ENCODE measurements at regions not wholly inside any gene's neighbourhood (a gene's known extent, or its start where the extent isn't known, plus 50 kb on each side); places are given as distances from the start of the nearest gene placed in this dataset.

DNA sequence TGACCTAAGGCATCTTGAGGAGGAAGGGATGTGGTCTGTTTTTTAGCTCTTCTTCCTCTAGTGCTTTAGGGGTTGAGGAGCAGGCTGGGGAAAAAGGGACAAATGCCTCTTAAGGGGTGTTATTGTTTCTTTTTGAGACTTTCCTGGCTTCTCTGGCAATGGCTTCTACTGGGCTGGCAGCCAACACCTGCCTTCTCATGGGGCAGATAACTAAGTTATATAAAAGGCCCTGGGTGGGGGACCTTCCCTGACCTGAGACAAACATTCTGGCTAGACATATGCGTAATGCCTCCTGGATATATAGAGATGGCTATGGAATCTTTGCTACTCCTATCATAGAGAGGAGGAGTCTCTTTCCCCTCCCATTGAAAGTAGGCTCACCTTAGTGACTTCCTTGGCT, 179.2 kb upstream of the PROK2 start:
- no peak overlapping the region for H2BK12ac ChIP-seq (ENCODE audit: insufficient read length, low read depth, low read length)
- H2BK15ac ChIP-seq (ENCODE audit: low read depth, low read length), result no peak overlapping the region
- no peak overlapping the region for H4K91ac ChIP-seq (ENCODE audit: insufficient read length, low read depth, low read length)
- H2BK20ac ChIP-seq (ENCODE audit: low read depth, low read length, poor library complexity, severe bottlenecking), result no peak overlapping the region
- H3K79me1 ChIP-seq (ENCODE audit: insufficient read depth, low read depth, low read length, poor library complexity, severe bottlenecking), result no peaks in the 10 kb centered on the region
- H3K4me3 Mint-ChIP-seq, result no peak overlapping the region
- H3K14ac ChIP-seq (ENCODE audit: insufficient read depth, low read length), result no peak overlapping the region
- no peak overlapping the region for H3K4ac ChIP-seq (ENCODE audit: low read depth, low read length)
- no peak for DNase-seq
- no peak overlapping the region for H3K9ac ChIP-seq (ENCODE audit: extremely low read depth, insufficient read length, low read length)
- H2BK120ac ChIP-seq (ENCODE audit: low read depth, low read length, poor library complexity, severe bottlenecking), result no peak overlapping the region
- H3K27ac Mint-ChIP-seq, result no peak overlapping the region
- H3K27ac ChIP-seq (ENCODE audit: insufficient read length, low read depth, low read length), result no peak overlapping the region
- no peak overlapping the region for H2AK5ac ChIP-seq (ENCODE audit: insufficient read length, low read length)
- no peaks in the 10 kb centered on the region for H3K9me3 ChIP-seq (ENCODE audit: control insufficient read depth, low read depth, low read length)
- H3K23me2 ChIP-seq (ENCODE audit: insufficient read length, low read depth, low read length, poor library complexity, severe bottlenecking), result no peaks in the 10 kb centered on the region
- no peak overlapping the region for H3K18ac ChIP-seq (ENCODE audit: insufficient read length, low read depth, low read length)
- no peak overlapping the region for H3K56ac ChIP-seq (ENCODE audit: insufficient read length, low read depth, low read length)
- H3T11ph ChIP-seq (ENCODE audit: low read length), result no peak overlapping the region
- H4K8ac ChIP-seq (replicated peaks; ENCODE audit: insufficient read length, low read depth, low read length), result no peak overlapping the region
- H3K9me3 Mint-ChIP-seq, result peaks cover 0 to 4% of the 10 kb centered on the region in 2 experiments; a peak in 2 of 5 replicates
- no peaks in the 10 kb centered on the region for H3K36me3 Mint-ChIP-seq (ENCODE audit: insufficient read depth in 1 of 3, low read depth in 3 of 3)
- no CpG with 5 or more reads among the region's 1 CpG for WGBS (ENCODE audit: extremely low coverage, insufficient read length, low lambda C conversion rate)
- H4K20me1 ChIP-seq (ENCODE audit: control insufficient read depth, insufficient read depth, insufficient read length), result no peaks in the 10 kb centered on the region
- H3K4me2 ChIP-seq (ENCODE audit: insufficient read depth, insufficient read length, low read length), result no peak overlapping the region
- no peak overlapping the region for H2AFZ ChIP-seq (ENCODE audit: low read length)
- no peaks in the 10 kb centered on the region for H3K27me3 ChIP-seq (ENCODE audit: insufficient read depth, low read length)
- H3K4me1 Mint-ChIP-seq, result peaks cover 14 to 22% of the 10 kb centered on the region in 2 experiments
- no peak for TF ChIP-seq CTCF (conservative IDR thresholded peaks at IDR 0.05)
- H2BK5ac ChIP-seq (ENCODE audit: insufficient read length, low read length), result no peak overlapping the region
- H3K23ac ChIP-seq (ENCODE audit: insufficient read length, low read depth, low read length), result no peak overlapping the region
- no peaks in the 10 kb centered on the region for H3K79me2 ChIP-seq (ENCODE audit: insufficient read depth, low read length)
- H3K4me1 ChIP-seq (ENCODE audit: insufficient read depth, low read length), result peaks cover 2% of the 10 kb centered on the region; the same call in 1 of the 2 replicates
- no peak overlapping the region for H4K5ac ChIP-seq (ENCODE audit: insufficient read length, low read depth, low read length)
- no peaks in the 10 kb centered on the region for H3K27me3 Mint-ChIP-seq (ENCODE audit: low read depth)

Data from H9 (cell line).